C4-2B (cell line): ENCODE measurements at regions not wholly inside any gene's neighbourhood (a gene's known extent, or its start where the extent isn't known, plus 50 kb on each side); places are given as distances from the start of the nearest gene placed in this dataset.

ENCODE experiments used
- H3K27ac ChIP-seq: fragments of 450-650 bp; 2 replicates; pipeline ENCODE4 v1.5.1; 2017
- ZFX ChIP-seq: fragments of 450-650 bp; IDR thresholded peaks from 2 replicates; pipeline ENCODE4 v1.6.1; 2017
- TF ChIP-seq, protein P1 (sequence below): fragments of 450-650 bp; conservative IDR thresholded peaks from 2 replicates; pipeline ENCODE4 v1.5.1; 2017; ENCODE audit warnings: mild to moderate bottlenecking

DNA sequence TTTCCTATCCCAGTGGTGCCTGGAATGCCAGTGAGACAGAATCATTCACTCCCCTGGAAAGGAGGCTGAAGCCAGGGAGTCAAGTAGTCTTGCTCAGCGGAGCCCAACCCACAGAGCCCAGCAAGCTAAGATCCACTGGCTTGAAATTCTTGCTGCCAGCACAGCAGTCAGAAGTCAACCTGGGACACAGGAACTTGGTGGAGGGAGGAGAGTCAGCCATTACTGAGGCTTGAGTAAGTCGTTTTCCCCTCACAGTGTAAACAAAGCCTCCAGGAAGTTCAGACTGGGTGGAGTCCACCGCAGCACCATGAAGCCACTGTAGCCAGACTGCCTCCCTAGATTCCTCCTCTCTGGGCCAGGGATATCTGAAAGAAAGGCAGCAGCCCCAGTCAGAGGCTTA is 283.2 kb upstream of the CPEB2 start:
- no peak overlapping the region for H3K27ac ChIP-seq
- no peak for TF ChIP-seq ZFX
- TF ChIP-seq, protein P1, sequence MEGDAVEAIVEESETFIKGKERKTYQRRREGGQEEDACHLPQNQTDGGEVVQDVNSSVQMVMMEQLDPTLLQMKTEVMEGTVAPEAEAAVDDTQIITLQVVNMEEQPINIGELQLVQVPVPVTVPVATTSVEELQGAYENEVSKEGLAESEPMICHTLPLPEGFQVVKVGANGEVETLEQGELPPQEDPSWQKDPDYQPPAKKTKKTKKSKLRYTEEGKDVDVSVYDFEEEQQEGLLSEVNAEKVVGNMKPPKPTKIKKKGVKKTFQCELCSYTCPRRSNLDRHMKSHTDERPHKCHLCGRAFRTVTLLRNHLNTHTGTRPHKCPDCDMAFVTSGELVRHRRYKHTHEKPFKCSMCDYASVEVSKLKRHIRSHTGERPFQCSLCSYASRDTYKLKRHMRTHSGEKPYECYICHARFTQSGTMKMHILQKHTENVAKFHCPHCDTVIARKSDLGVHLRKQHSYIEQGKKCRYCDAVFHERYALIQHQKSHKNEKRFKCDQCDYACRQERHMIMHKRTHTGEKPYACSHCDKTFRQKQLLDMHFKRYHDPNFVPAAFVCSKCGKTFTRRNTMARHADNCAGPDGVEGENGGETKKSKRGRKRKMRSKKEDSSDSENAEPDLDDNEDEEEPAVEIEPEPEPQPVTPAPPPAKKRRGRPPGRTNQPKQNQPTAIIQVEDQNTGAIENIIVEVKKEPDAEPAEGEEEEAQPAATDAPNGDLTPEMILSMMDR, result no peak

DNA sequence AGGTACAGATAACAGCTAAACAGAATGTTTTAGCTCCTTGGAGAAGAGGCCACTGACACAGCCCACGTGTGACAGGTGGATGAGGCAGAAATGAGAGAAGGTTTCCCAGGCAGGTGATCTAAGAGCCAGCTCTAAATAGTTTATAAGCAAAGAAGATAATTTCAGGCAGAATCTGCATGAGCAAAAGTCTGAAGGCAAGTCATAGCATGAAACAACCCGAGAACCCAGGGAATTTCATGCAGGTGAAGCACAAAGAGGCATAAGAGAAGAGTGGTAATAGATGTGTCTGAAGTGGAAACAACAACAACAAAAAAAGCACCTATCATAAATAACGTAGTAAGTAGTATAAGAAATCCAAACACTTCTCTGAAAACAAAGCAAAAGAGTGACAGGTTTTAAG is 275.8 kb upstream of the CPEB2 start:
- TF ChIP-seq ZFX, result no peak
- TF ChIP-seq, protein P1, result no peak
- no peak overlapping the region for H3K27ac ChIP-seq

DNA sequence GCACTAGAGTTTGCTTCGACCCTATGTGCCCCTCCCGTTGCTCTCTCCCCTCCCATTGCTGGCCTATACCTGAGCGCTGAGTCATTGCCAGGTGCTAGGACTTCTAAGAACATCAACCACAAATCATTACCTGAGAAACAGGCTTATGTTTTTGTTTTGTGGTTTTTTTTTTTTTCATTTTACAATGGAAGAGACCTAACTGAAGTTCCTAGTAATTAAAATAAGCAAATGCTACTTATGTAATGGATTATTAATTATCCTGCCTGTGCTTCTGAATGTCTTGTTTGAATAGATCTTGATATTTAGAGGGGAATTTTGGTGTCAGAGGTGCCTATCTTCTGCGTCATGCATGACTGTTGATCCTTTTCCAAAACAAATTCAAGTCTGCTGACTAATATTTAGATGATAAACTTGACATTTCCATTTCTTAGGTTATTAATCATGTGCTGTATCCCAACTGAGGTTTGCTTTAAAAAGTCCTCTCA is 275.4 kb upstream of the CPEB2 start:
- no peak for TF ChIP-seq ZFX
- TF ChIP-seq, protein P1, result no peak
- no peak overlapping the region for H3K27ac ChIP-seq

DNA sequence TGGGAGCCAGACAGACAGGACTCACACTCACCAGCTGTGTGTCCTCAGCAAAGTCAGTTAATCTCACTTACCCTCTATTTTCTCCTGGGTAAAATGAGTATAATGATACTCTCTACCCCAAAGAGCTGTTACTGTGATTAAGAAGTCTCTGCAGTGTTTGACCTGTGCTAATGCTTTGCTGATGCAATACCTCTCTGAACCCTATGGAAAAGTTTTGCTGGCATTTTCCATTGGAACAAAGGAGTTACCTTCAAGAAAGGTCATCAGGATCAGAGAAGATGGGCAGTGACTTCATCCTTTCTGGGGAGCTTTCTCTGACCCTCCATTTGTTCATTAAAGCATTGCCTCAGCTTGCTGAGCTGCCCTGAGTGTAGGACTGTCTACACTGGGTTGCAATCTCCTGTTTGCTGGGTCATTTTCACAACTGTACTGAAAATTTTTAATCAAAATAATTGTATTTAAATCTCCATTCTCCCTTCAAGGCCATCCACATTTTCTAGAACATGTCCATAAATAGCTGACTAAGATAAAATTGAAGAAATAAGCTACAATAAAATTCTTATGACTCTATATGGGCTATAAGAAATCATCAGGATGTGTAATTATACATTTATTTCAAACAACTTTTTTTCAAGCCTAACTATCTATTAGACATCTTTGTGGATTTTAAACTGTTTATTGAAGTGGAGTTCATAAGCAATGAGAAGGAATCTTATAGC is 272.8 kb upstream of the CPEB2 start:
- no peak overlapping the region for H3K27ac ChIP-seq
- no peak for TF ChIP-seq ZFX
- TF ChIP-seq, protein P1, result no peak

DNA sequence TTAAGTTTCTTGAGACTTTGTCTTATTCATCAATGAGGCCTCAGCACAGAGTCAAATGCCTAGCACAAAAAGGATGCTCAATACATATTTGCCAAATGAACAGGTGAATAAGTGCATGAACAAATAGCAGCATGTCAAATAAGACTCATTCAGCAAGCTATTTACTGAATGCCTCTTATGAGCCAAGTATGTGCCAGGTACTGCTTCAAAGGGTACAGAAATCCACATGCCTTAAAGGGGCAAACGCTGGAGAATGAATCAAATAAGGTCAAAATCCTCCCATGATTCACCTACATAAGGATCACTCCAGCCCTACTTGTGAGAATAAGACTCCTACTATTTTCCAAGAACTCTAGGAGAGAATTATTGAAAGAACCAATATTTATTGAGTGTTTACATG is 260.2 kb upstream of the CPEB2 start:
- H3K27ac ChIP-seq, result no peak overlapping the region
- no peak for TF ChIP-seq ZFX
- TF ChIP-seq, protein P1, result no peak

DNA sequence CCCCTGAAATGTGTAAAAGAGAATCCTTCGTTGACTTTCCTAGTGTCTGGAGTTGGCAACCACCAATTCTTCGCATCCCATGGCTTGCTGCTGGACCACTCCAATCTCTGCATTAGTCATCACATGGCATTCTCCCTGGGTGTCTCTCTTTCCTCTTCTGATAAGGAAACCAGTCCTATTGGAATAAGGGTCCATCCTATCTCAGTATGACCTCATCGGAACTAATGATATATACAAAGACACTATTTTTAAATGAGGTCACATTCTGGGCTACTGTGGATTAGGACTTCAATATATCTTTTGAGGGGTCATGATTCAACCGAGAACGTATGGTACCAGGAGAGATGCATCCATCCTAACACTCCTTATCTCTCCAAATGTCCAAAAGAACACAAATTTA is 259.1 kb upstream of the CPEB2 start:
- TF ChIP-seq, protein P1, result no peak
- no peak for TF ChIP-seq ZFX
- no peak overlapping the region for H3K27ac ChIP-seq

DNA sequence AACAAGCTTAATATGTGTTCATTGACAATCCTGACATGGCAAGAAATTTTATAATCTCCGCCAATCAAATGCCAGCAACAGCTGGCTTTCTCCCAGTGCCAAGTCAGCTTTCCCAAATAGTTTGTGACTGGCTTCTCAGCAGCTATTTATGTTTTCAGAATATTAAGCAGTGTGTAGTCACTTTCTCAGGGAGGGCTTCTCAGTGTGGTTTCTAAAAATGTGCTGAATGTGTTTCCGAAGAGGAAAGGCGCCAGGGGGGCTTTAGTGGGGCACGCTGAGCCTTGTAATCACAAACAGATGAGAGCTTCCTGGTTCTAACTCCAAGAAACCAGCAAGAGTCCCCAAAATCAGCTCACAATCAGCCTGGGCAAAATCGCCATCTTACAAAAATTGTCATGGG is 258.7 kb upstream of the CPEB2 start:
- no peak for TF ChIP-seq ZFX
- TF ChIP-seq, protein P1, result no peak
- H3K27ac ChIP-seq, result no peak overlapping the region
